Naive B cell (primary cell): ENCODE measurements at regions not wholly inside any gene's neighbourhood (a gene's known extent, or its start where the extent isn't known, plus 50 kb on each side); places are given as distances from the start of the nearest gene placed in this dataset.

Experiments used
- ATAC-seq, 2 donors: fragments of 150-1000 bp; cut with Tn5 transposase; 2 replicates each; pipeline ENCODE4 v1.10.0; 2021; ENCODE audit warnings: low read depth in 2 of 2, mild to moderate bottlenecking in 2 of 2, moderate library complexity in 2 of 2
- DNase-seq: peaks from one replicate; pipeline ENCODE4 v3.0.0; 2022
- H3K27ac Mint-ChIP-seq, 6 donors: one replicate each; pipeline ENCODE4 v1.8.0; 2020 to 2022; ENCODE audit warnings: mild to moderate bottlenecking in 6 of 6, mixed read lengths in 6 of 6, moderate library complexity in 5 of 6, inconsistent platforms in 2 of 6
- H3K27me3 Mint-ChIP-seq, 3 donors: one replicate each; pipeline ENCODE4 v1.8.0; 2021 to 2022; ENCODE audit warnings: mixed read lengths in 3 of 3, mild to moderate bottlenecking in 1 of 3
- H3K36me3 Mint-ChIP-seq, 2 donors: one replicate each; pipeline ENCODE4 v1.8.0; 2020 to 2022; ENCODE audit warnings: mixed read lengths in 2 of 2, inconsistent platforms in 1 of 2, mild to moderate bottlenecking in 1 of 2
- H3K4me1 Mint-ChIP-seq, 3 donors: one replicate each; pipeline ENCODE4 v1.8.0; 2020 to 2022; ENCODE audit warnings: mixed read lengths in 3 of 3, inconsistent platforms in 1 of 3, mild to moderate bottlenecking in 1 of 3, moderate library complexity in 1 of 3
- H3K4me3 Mint-ChIP-seq, 8 donors: one replicate each; pipeline ENCODE4 v1.8.0; 2020 to 2022; ENCODE audit warnings: mild to moderate bottlenecking in 8 of 8, mixed read lengths in 8 of 8, moderate library complexity in 8 of 8, inconsistent platforms in 2 of 8
- H3K9me3 Mint-ChIP-seq, 7 donors: one replicate each; pipeline ENCODE4 v1.8.0; 2020 to 2022; ENCODE audit warnings: mixed read lengths in 7 of 7, mild to moderate bottlenecking in 5 of 7, inconsistent platforms in 2 of 7, moderate library complexity in 1 of 7

DNA sequence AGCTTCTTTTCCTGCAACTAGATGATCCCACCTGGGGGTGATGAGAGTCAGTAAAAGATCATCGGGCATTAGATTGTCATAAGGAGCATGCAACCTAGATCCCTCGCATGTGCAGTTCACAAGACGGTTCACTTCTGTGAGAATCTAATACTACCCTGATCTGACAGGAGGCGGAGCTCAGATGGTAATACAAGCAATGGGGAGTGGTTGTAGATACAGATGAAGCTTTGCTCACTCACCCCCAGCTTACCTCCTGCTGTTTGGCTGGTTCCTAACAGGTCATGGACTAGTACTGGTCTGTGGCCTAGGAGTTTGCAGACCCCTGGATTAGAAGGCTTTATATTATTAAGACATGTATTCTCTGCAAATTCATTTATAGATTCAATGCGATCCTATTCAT lies 181.6 kb upstream of the MGMT start:
- no peak overlapping the region for H3K4me3 Mint-ChIP-seq
- no peak for ATAC-seq

DNA sequence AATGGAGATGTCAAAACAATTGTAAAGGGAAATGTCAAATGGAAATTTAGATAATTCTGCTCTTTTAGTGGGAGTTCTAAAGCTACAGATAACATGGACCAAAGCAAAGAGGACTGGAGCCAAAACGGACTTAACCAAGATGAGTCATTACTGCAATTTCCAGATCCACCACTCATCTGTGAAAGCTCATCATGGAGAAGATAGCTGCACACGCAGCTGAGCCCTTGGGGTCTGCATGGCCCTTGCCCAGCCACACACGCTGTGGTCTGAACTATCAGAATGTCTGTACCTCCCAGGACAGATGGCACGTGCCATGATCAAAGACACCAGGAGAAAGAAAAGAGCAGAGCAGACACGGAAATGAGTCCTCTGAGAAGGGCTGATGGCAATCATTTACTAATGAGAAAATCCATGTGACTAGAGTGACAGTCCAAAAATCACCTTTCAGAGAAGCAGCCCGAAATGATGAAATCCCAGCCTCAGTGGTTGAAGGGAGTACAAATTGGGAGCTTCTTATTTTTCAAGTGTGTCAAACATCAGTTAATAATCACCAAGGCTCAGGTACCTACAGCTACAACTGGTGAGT lies 177.9 kb upstream of the MGMT start:
- Mint-ChIP-seq H3K4me1 (no peaks in the 10 kb centered on the region), H3K27me3 (peaks cover 5 to 10% (median 5%) of the 10 kb centered on the region in 3 donors), H3K36me3 (no peaks in the 10 kb centered on the region), H3K27ac (no peak overlapping the region), H3K9me3 (peaks cover 0 to 4% (median 0%) of the 10 kb centered on the region in 7 donors), H3K4me3 (no peak overlapping the region)
- no peak for DNase-seq
- no peak for ATAC-seq

More for the DNA sequence above, 181.6 kb upstream of the MGMT start:
- no peaks in the 10 kb centered on the region for H3K4me1 Mint-ChIP-seq
- no peak for DNase-seq
- no peak overlapping the region for H3K27ac Mint-ChIP-seq
- H3K9me3 Mint-ChIP-seq, result peaks cover 3 to 16% (median 7%) of the 10 kb centered on the region in 7 donors
- peaks cover 0 to 12% of the 10 kb centered on the region in 2 donors for H3K36me3 Mint-ChIP-seq
- peaks cover 8 to 19% (median 11%) of the 10 kb centered on the region in 3 donors for H3K27me3 Mint-ChIP-seq

DNA sequence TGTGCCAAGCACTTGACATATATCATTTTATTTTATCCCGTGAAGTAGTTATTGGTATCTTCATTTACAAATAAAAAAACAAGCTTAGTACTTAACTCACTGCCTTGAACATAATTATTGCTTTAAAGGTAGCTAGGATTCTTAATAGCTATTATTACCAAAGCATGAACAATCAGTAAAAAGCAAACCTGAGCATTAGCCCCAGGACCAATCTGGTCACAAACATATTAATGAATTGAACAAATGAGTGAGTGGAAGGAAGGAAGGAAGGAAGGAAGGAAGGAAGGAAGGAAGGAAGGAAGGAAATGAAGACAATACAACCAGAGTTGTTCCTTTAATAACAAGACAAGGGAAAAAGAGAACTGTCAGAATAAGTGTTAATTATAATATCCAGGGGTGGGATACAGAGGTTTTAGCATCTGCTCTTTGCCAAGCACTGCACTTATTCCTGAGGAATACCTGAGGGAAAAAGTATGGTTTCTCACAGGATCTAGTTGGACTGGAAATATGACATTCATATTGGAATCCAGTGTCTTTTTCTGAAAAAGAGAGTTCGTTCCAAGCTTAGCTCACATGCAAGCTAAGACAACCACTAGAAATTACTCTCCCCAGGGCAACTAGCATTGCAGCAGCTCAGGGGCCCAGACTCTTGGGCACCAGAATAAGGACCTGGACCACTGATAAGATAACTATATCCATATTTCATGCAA lies 172.9 kb upstream of the MGMT start:
- peaks cover 0 to 8% (median 5%) of the 10 kb centered on the region in 3 donors for H3K27me3 Mint-ChIP-seq
- H3K27ac Mint-ChIP-seq, result peak overlapping the region in 1 of 6 donors; percentile 84
- ATAC-seq, result no peak

DNA sequence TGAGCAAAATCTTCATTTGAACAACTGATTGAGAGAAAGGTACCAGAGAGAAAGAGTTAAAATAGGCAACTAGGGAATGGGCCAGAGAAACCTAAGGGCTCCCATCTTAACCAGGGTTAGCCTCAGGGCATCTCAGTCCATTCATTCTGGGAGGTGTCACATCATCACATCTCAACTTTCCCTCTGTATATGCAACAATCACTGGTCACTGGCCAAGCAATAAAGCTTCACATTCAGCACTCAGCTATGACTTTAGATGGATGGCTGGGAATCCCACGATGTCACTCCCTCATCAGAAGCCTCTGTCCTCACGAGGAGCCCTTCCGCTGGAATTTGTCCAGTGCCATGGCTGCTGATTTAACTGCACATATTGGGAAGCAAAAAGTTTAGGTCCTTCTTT lies 172.1 kb upstream of the MGMT start:
- Mint-ChIP-seq H3K27ac (peak overlapping the region in 1 of 6 donors; percentile 12), H3K9me3 (peaks cover 0 to 4% (median 0%) of the 10 kb centered on the region in 7 donors), H3K4me1 (no peaks in the 10 kb centered on the region), H3K4me3 (no peak overlapping the region), H3K36me3 (no peaks in the 10 kb centered on the region), H3K27me3 (peaks cover 0 to 8% (median 5%) of the 10 kb centered on the region in 3 donors)
- DNase-seq (no peak), ATAC-seq (no peak)

More for the DNA sequence above, 172.9 kb upstream of the MGMT start:
- Mint-ChIP-seq H3K4me3 (no peak overlapping the region), H3K9me3 (peaks cover 0 to 4% (median 0%) of the 10 kb centered on the region in 7 donors), H3K36me3 (no peaks in the 10 kb centered on the region), H3K4me1 (no peaks in the 10 kb centered on the region)
- DNase-seq, result no peak

DNA sequence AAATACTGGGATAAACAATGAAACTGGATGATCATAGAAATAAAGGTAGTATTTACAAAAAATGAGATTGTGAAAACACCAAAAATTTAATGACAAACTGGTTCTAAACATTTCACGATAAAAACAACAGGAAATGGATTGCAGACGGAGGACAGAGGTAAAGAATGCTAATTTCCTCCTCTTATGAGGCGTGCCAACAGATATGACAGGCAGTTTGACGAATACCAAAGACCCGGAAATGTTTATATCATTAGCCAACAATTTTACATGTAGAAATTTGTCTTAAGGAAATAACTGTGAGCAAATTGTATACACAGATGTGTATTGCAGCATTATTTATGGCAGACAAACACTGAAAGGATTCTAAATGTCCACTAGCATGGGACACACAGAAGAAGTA lies 162.0 kb upstream of the MGMT start:
- Mint-ChIP-seq H3K27me3 (peaks cover 0 to 10% (median 8%) of the 10 kb centered on the region in 3 donors), H3K9me3 (peaks cover 0 to 2% (median 0%) of the 10 kb centered on the region in 7 donors), H3K4me1 (no peaks in the 10 kb centered on the region), H3K36me3 (no peaks in the 10 kb centered on the region), H3K4me3 (no peak overlapping the region), H3K27ac (no peak overlapping the region)
- ATAC-seq, result no peak
- DNase-seq, result no peak

DNA sequence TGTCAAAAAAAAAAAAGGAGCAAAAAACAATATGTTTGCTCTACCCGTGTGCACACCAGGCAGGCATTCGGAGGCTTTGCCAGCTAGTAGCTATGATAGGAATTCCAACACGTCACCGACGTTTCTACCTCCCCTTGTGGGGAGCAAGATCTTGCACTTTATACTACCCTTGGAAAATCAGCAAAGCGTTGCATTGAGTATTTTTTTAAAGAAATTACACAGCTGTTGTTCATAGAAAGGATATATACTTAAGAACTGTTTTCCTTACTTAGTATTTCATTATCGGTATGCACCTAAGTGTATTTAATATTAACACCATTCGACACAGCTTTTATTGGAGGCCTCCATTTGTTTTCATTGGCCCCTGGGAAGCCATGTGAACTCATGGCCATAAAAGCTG lies 159.9 kb upstream of the MGMT start:
- ATAC-seq (no peak), DNase-seq (no peak)
- Mint-ChIP-seq H3K27ac (no peak overlapping the region), H3K4me1 (no peaks in the 10 kb centered on the region), H3K4me3 (no peak overlapping the region), H3K9me3 (peaks cover 0 to 2% (median 0%) of the 10 kb centered on the region in 7 donors), H3K27me3 (peaks cover 4 to 15% (median 11%) of the 10 kb centered on the region in 3 donors), H3K36me3 (no peaks in the 10 kb centered on the region)

DNA sequence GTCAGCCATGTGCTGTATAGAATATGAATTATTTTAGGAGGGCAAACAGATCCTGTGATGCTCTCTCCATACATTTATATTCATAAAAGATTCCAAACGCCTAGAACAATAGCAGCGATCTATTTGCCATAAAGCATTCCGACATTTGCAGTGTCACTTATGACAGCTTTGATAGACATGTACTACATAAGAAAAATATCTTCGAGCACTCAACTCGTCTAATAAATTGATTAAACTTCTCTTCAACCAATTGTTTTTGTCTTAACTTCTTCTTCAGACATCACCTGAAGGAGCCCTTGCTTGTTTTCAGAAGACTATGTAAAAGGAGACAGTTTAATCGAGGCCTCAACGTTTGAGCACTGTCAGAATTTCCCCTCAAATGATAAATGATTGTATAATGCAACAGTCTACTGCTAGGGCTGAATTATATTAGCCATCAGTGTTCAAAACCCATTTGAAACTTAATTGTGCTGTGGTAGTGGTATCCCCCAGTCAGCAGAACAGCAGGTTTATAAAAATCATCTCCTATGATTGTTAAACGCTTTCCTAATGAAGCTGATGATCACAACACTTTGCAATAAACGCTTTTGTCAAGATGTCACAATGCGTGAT lies 158.0 kb upstream of the MGMT start:
- Mint-ChIP-seq H3K9me3 (peaks cover 0 to 6% (median 0%) of the 10 kb centered on the region in 7 donors), H3K36me3 (no peaks in the 10 kb centered on the region), H3K4me3 (no peak overlapping the region), H3K27ac (no peak overlapping the region), H3K27me3 (peaks cover 11 to 15% (median 12%) of the 10 kb centered on the region in 3 donors), H3K4me1 (no peaks in the 10 kb centered on the region)
- DNase-seq (no peak), ATAC-seq (no peak)

DNA sequence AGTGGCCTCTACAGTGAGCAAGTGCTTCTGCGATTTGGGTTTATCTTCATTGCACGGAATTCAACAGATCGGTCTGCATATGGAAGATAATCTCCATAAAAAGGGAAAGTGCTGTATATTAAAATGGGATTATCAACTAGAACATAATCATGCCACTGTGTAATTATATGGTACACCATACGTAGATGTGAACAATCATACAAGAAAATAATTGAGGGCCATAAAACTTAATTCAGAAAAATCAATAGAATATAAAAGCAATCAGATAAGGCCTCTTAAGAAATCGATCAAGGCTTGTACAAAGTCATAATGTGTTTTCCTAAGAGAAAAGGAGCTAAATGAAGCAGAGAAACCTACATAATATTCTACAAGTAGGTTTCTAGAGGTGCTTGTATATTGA lies 157.5 kb upstream of the MGMT start:
- ATAC-seq (no peak), DNase-seq (no peak)
- Mint-ChIP-seq H3K27ac (no peak overlapping the region), H3K36me3 (peaks cover 0 to 1% of the 10 kb centered on the region in 2 donors), H3K4me3 (no peak overlapping the region), H3K9me3 (peaks cover 0 to 6% (median 0%) of the 10 kb centered on the region in 7 donors), H3K27me3 (peaks cover 11 to 15% (median 12%) of the 10 kb centered on the region in 3 donors), H3K4me1 (no peaks in the 10 kb centered on the region)

DNA sequence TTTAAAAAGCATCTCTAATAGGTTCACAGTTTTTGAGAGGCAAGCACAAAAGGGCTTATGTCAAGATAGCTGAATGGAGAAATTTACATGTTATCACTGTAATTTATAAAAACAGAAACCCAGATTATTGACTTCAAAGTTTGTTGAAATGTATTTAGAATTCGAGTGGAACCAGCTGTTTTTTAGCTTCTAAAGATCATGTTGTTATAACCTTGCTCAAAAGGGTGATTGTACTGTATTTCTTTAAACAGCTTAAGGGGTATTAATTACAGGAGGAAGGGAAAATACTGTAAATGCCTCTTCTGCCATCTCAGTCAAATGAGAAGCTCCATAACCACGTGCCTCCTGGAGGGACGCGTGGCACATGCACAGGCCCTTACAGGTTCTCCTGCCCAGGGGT lies 156.2 kb upstream of the MGMT start:
- peaks cover under 1 to 5% of the 10 kb centered on the region in 2 donors for H3K36me3 Mint-ChIP-seq
- H3K4me3 Mint-ChIP-seq, result no peak overlapping the region
- H3K27me3 Mint-ChIP-seq, result peaks cover 10 to 12% (median 11%) of the 10 kb centered on the region in 3 donors
- no peak overlapping the region for H3K27ac Mint-ChIP-seq
- ATAC-seq, result no peak
- no peaks in the 10 kb centered on the region for H3K4me1 Mint-ChIP-seq
- no peak for DNase-seq
- peaks cover 0 to 19% (median 6%) of the 10 kb centered on the region in 7 donors for H3K9me3 Mint-ChIP-seq

DNA sequence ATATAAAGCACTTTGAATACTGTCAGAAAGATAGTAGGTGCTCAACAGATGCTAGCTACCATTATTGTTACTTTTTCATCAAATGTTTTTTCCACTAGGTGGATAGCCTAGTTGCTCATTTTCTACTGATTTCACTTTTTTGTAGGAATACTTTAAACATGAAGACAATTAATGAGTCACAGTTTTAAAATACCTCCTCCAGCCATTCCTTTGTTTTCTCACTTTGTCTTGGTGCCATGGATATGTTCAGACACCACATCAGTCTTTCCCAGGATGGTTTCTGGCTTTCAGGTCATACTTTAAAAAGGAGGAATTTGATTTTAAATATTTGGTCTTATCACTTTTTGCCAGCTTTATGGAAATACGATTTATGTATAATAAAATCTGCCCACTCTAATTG lies 147.1 kb upstream of the MGMT start:
- no peaks in the 10 kb centered on the region for H3K4me1 Mint-ChIP-seq
- no peak overlapping the region for H3K27ac Mint-ChIP-seq
- H3K27me3 Mint-ChIP-seq, result no peaks in the 10 kb centered on the region
- DNase-seq, result no peak
- ATAC-seq, result no peak
- no peak overlapping the region for H3K4me3 Mint-ChIP-seq
- H3K36me3 Mint-ChIP-seq, result peaks cover under 1 to 6% of the 10 kb centered on the region in 2 donors
- H3K9me3 Mint-ChIP-seq, result peaks cover 7 to 63% (median 20%) of the 10 kb centered on the region in 7 donors

DNA sequence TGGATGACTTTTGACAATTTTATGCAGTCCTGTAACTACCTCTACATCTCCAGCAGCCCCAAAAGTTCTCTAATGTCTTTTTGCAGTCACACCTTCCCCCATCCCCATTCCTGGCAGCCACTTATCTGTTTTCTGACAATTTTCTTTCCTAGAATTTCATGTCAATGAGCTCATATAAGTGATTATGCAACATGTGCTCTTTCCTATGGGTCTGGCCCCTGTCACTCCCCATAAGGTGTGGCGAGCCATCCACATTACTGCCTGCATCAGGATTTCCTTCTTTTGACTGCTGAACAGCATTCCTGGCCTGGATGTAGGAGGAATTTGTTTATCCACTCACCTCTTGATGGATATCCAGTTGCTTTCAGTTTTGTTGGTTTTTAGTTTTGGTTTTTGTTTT lies 146.7 kb upstream of the MGMT start:
- DNase-seq, result no peak
- Mint-ChIP-seq H3K27me3 (no peaks in the 10 kb centered on the region), H3K36me3 (peaks cover 0 to 6% of the 10 kb centered on the region in 2 donors), H3K27ac (no peak overlapping the region), H3K4me1 (no peaks in the 10 kb centered on the region), H3K4me3 (no peak overlapping the region), H3K9me3 (peaks cover 5 to 60% (median 17%) of the 10 kb centered on the region in 7 donors)
- ATAC-seq, result no peak

DNA sequence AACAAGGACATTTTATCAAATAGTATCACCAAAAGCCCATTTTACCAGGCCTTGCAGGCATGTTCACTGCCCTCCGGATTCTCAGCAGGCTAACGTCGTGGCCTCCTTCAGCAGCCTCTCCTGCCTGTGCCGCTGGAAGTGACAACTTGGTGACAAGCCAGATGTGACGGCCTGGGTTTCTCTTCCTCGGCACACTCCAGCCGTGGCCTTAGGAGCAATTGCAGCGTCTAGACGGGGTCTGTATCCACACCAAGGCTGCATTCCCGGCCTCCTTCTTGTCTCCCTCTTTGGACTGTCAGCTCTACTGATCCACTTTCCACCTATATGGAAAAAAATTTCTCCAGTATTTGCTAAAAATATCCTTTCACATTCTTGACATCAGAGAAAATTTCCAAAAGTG lies 145.3 kb upstream of the MGMT start:
- H3K27ac Mint-ChIP-seq, result no peak overlapping the region
- no peak for ATAC-seq
- no peaks in the 10 kb centered on the region for H3K4me1 Mint-ChIP-seq
- DNase-seq, result no peak
- no peaks in the 10 kb centered on the region for H3K27me3 Mint-ChIP-seq
- H3K9me3 Mint-ChIP-seq, result peaks cover 5 to 46% (median 11%) of the 10 kb centered on the region in 7 donors
- H3K36me3 Mint-ChIP-seq, result no peaks in the 10 kb centered on the region
- H3K4me3 Mint-ChIP-seq, result no peak overlapping the region

DNA sequence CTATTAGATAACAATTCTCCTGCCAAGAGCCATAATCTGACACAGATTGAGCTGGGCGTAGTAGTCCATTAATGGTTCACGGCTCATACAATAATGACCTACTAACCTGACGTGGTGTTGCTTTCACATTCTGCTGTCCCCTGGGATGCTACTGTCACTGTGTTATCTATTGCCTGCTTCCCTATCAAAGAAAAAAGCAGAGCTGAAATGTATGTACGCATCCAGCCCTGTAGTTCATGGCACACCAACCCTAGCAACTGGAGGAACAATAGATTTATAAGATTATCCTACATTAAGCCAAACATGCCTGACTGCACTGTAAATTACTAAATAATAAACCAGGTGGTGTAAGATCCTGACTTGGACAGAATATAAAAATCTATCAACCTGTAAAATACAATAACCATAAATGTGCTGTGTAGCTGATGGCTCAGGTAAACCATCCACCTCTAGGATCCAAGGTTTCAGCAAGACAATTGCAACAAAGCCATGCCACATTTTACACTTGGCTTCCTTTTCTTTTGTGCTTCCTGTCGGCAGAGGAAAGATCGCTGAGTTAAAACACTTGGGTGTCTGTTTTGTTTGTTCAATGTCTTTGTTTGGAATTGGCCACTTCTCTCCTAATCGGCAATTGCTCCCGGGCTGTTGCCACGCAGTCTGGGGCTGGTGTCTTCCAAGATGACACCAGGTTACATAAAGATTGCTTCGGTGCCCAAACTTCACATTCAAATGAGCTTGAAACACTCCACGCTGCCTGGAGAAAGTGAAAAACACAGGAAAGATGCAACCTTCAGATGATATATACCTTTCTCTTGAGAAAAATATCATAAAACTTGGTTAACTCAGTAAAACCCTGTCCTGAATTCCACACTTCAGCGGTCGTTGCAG lies 143.9 kb upstream of the MGMT start:
- no peak overlapping the region for H3K27ac Mint-ChIP-seq
- peaks cover 0 to 33% (median 8%) of the 10 kb centered on the region in 7 donors for H3K9me3 Mint-ChIP-seq
- no peak overlapping the region for H3K4me3 Mint-ChIP-seq
- no peaks in the 10 kb centered on the region for H3K4me1 Mint-ChIP-seq
- peaks cover 0 to 4% (median 4%) of the 10 kb centered on the region in 3 donors for H3K27me3 Mint-ChIP-seq
- ATAC-seq (no peak), DNase-seq (no peak)
- H3K36me3 Mint-ChIP-seq, result no peaks in the 10 kb centered on the region
